SJCRH30 (cell line): ENCODE measurements at regions not wholly inside any gene's neighbourhood (a gene's known extent, or its start where the extent isn't known, plus 50 kb on each side); places are given as distances from the start of the nearest gene placed in this dataset.

Source experiments
- DNase-seq, 2 experiments: peaks; one replicate each; pipeline ENCODE4 v3.0.0-alpha.2; 2015 to 2020
- H3K27ac ChIP-seq: fragments of 250-450 bp; sonication (Bioruptor Pico); 2 replicates; pipeline ENCODE4 v1.5.1; 2020; ENCODE audit warnings: mild to moderate bottlenecking, moderate library complexity
- H3K27me3 ChIP-seq: fragments of 250-450 bp; sonication (Bioruptor Pico); 2 replicates; pipeline ENCODE4 v1.5.1; 2020; ENCODE audit warnings: mild to moderate bottlenecking, moderate library complexity
- H3K36me3 ChIP-seq: fragments of 250-450 bp; sonication (Bioruptor Pico); 2 replicates; pipeline ENCODE4 v1.5.1; 2020; ENCODE audit warnings: mild to moderate bottlenecking, moderate library complexity
- H3K4me1 ChIP-seq: fragments of 250-450 bp; sonication (Bioruptor Pico); 2 replicates; pipeline ENCODE4 v1.5.1; 2020; ENCODE audit warnings: mild to moderate bottlenecking, moderate library complexity
- H3K4me3 ChIP-seq: fragments of 250-450 bp; sonication (Bioruptor Pico); 2 replicates; pipeline ENCODE4 v1.5.1; 2020; ENCODE audit warnings: mild to moderate bottlenecking, moderate library complexity
- H3K9me3 ChIP-seq: fragments of 250-450 bp; sonication (Bioruptor Pico); replicated peaks from 2 replicates; pipeline ENCODE4 v1.5.1; 2020; ENCODE audit warnings: mild to moderate bottlenecking, moderate library complexity

GRCh38 chr14:101471723-101472517, 89.4 kb upstream of the DIO3 start:
- Histone ChIP-seq H3K4me3 (no peak overlapping the region), H3K27ac (no peak overlapping the region), H3K27me3 (peaks cover 9% of the 10 kb centered on the region; the same call in 1 of the 2 replicates), H3K4me1 (no peaks in the 10 kb centered on the region), H3K36me3 (no peaks in the 10 kb centered on the region), H3K9me3 (no peaks in the 10 kb centered on the region)
- DNase-seq = no peak

GRCh38 chr14:101472518-101472849, 88.8 kb upstream of the DIO3 start:
- Histone ChIP-seq H3K27me3 (peaks cover 9% of the 10 kb centered on the region; the same call in 1 of the 2 replicates), H3K36me3 (no peaks in the 10 kb centered on the region), H3K4me3 (no peak overlapping the region), H3K4me1 (no peaks in the 10 kb centered on the region), H3K9me3 (no peaks in the 10 kb centered on the region), H3K27ac (no peak overlapping the region)
- DNase-seq = no peak

GRCh38 chr14:101473045-101473729, 88.1 kb upstream of the DIO3 start:
- H3K4me3 ChIP-seq = no peak overlapping the region
- H3K36me3 ChIP-seq = no peaks in the 10 kb centered on the region
- H3K27me3 ChIP-seq = peaks cover 9% of the 10 kb centered on the region; the same call in 1 of the 2 replicates
- H3K9me3 ChIP-seq = no peaks in the 10 kb centered on the region
- no peaks in the 10 kb centered on the region for H3K4me1 ChIP-seq
- no peak for DNase-seq
- H3K27ac ChIP-seq = no peak overlapping the region

GRCh38 chr14:101473795-101474562, 87.3 kb upstream of the DIO3 start:
- no peak overlapping the region for H3K27ac ChIP-seq
- no peaks in the 10 kb centered on the region for H3K9me3 ChIP-seq
- H3K27me3 ChIP-seq = peaks cover 9% of the 10 kb centered on the region; the same call in 1 of the 2 replicates
- H3K4me3 ChIP-seq = no peak overlapping the region
- DNase-seq = no peak
- no peaks in the 10 kb centered on the region for H3K4me1 ChIP-seq
- no peaks in the 10 kb centered on the region for H3K36me3 ChIP-seq

GRCh38 chr14:101474563-101475455, 86.5 kb upstream of the DIO3 start:
- H3K4me1 ChIP-seq = no peaks in the 10 kb centered on the region
- H3K9me3 ChIP-seq = no peaks in the 10 kb centered on the region

GRCh38 chr14:101475456-101476257, 85.6 kb upstream of the DIO3 start:
- Histone ChIP-seq H3K36me3 (no peaks in the 10 kb centered on the region), H3K27me3 (peaks cover 9% of the 10 kb centered on the region; the same call in 1 of the 2 replicates), H3K9me3 (no peaks in the 10 kb centered on the region), H3K4me1 (no peaks in the 10 kb centered on the region), H3K4me3 (no peak overlapping the region), H3K27ac (no peak overlapping the region)
- no peak for DNase-seq

More at GRCh38 chr14:101474563-101475455, 86.5 kb upstream of the DIO3 start:
- Histone ChIP-seq H3K4me3 (no peak overlapping the region), H3K36me3 (no peaks in the 10 kb centered on the region), H3K27ac (no peak overlapping the region), H3K27me3 (peaks cover 9% of the 10 kb centered on the region; the same call in 1 of the 2 replicates)
- no peak for DNase-seq

- Histone ChIP-seq H3K27me3 (peaks cover 9% of the 10 kb centered on the region; the same call in 1 of the 2 replicates), H3K4me1 (no peaks in the 10 kb centered on the region), H3K9me3 (no peaks in the 10 kb centered on the region), H3K36me3 (no peaks in the 10 kb centered on the region), H3K4me3 (no peak overlapping the region), H3K27ac (no peak overlapping the region)
- DNase-seq = no peak
Measured at GRCh38 chr14:101476258-101476915, 84.9 kb upstream of the DIO3 start.

GRCh38 chr14:101476916-101477553, 84.3 kb upstream of the DIO3 start:
- Histone ChIP-seq H3K9me3 (no peaks in the 10 kb centered on the region), H3K27me3 (peaks cover 9% of the 10 kb centered on the region; the same call in 1 of the 2 replicates), H3K27ac (no peak overlapping the region), H3K36me3 (no peaks in the 10 kb centered on the region), H3K4me1 (no peaks in the 10 kb centered on the region), H3K4me3 (no peak overlapping the region)
- no peak for DNase-seq

GRCh38 chr14:101477648-101478047, 83.6 kb upstream of the DIO3 start:
- H3K9me3 ChIP-seq = no peaks in the 10 kb centered on the region
- H3K27ac ChIP-seq = no peak overlapping the region
- H3K4me3 ChIP-seq = no peak overlapping the region
- H3K36me3 ChIP-seq = no peaks in the 10 kb centered on the region
- no peak for DNase-seq
- H3K4me1 ChIP-seq = no peaks in the 10 kb centered on the region
- peaks cover 9% of the 10 kb centered on the region; the same call in 1 of the 2 replicates for H3K27me3 ChIP-seq

- H3K36me3 ChIP-seq = no peaks in the 10 kb centered on the region
- no peak overlapping the region for H3K4me3 ChIP-seq
- H3K27ac ChIP-seq = no peak overlapping the region
- no peak for DNase-seq
- peaks cover 9% of the 10 kb centered on the region; the same call in 1 of the 2 replicates for H3K27me3 ChIP-seq
- no peaks in the 10 kb centered on the region for H3K4me1 ChIP-seq
- H3K9me3 ChIP-seq = no peaks in the 10 kb centered on the region
Measured at GRCh38 chr14:101478096-101478495, 83.2 kb upstream of the DIO3 start.

- no peak for DNase-seq
- Histone ChIP-seq H3K4me1 (no peaks in the 10 kb centered on the region), H3K27ac (no peak overlapping the region), H3K9me3 (no peaks in the 10 kb centered on the region), H3K36me3 (no peaks in the 10 kb centered on the region), H3K27me3 (peaks cover 9% of the 10 kb centered on the region; the same call in 1 of the 2 replicates), H3K4me3 (no peak overlapping the region)
Measured at GRCh38 chr14:101478796-101479410, 82.4 kb upstream of the DIO3 start.

GRCh38 chr14:101480022-101480746, 81.1 kb upstream of the DIO3 start:
- no peak overlapping the region for H3K27ac ChIP-seq
- H3K4me3 ChIP-seq = no peak overlapping the region
- DNase-seq = no peak
- no peaks in the 10 kb centered on the region for H3K9me3 ChIP-seq
- no peaks in the 10 kb centered on the region for H3K36me3 ChIP-seq
- peaks cover 5% of the 10 kb centered on the region; the same call in 1 of the 2 replicates for H3K27me3 ChIP-seq
- no peaks in the 10 kb centered on the region for H3K4me1 ChIP-seq
